ENCODE measurements at regions not wholly inside any gene's neighbourhood (a gene's known extent, or its start where the extent isn't known, plus 50 kb on each side); places are given as distances from the start of the nearest gene placed in this dataset.

DNA sequence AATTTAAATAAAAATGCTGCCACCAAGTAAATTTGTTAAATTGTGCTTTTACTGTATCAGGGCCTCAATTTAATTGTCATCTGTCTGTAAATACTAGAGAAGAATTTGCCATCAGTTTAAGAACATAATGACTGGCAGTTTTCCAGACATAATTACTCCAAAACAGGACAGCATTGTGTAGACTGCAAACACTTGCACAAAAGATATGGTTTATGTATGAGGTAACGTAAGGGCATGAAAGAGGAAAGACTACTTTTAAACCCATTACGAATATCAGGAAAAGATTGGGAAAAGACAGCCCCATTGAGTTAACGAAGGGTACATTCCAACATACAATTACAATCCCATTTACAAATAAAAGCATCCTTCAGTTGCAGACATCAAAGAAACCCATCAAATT is 59.8 kb upstream of the KRR1 start:
- H3K4me3 ChIP-seq (ENCODE audit: low read length), result no peak overlapping the region
- no peak for DNase-seq (ENCODE audit: low read depth)
- TF ChIP-seq CTCF (conservative IDR thresholded peaks at IDR 0.05; ENCODE audit: low read depth, low read length), result no peak

- no peak for DNase-seq (ENCODE audit: low read depth)
- H3K4me3 ChIP-seq (ENCODE audit: low read length), result no peak overlapping the region
- no peak for TF ChIP-seq CTCF (conservative IDR thresholded peaks at IDR 0.05; ENCODE audit: low read depth, low read length)
These were observed 57.4 kb upstream of the KRR1 start for GRCh38 chr12:75568801-75569200.

DNA sequence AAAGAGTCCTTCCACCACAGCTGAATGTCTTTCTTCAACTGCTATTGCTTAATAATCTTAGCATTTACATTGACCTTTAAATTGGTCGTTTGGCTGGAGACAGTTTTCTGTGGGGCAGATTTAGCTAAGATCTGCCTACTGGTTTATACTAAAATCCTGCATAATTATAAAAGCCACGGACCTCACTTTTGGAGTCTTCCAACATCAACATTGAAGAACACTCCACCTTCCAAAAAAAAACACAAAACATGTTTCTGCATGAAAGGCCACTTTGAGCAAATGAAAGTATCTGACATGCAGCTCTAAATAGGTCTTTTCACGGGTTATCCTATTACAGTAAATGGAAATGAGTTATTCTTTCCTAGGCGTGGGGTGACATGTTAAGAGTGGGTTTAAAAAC is 57.0 kb upstream of the KRR1 start:
- DNase-seq (ENCODE audit: low read depth), result no peak
- no peak for TF ChIP-seq CTCF (conservative IDR thresholded peaks at IDR 0.05; ENCODE audit: low read depth, low read length)

GRCh38 chr12:75565795-75566194 is 54.4 kb upstream of the KRR1 start:
- no peak for DNase-seq (ENCODE audit: low read depth)
- H3K4me3 ChIP-seq (ENCODE audit: low read length), result no peak overlapping the region
- TF ChIP-seq CTCF (conservative IDR thresholded peaks at IDR 0.05; ENCODE audit: low read depth, low read length), result no peak

More for the DNA sequence above, 57.0 kb upstream of the KRR1 start:
- no peak overlapping the region for H3K4me3 ChIP-seq (ENCODE audit: low read length)

DNA sequence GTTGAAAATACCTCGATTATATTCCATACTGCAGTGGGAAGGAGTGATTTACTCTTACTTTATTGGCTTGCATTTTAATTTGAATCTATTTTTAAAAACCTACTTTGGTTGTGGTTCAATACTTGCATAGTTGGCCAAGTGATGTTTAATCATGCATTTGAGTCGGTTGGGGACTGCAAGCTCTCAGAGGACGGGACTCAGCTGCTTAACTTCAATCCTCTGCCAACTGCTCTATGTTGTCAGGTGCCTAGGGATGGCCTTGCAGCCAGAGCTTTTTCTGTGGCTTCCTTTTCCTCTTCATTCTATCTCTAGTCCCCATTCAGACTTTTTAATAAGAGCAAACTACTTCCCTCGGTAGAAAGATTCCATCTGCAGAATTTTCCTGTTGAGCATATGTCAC is 53.4 kb upstream of the KRR1 start:
- TF ChIP-seq CTCF (conservative IDR thresholded peaks at IDR 0.05; ENCODE audit: low read depth, low read length), result no peak
- H3K4me3 ChIP-seq (ENCODE audit: low read length), result no peak overlapping the region
- DNase-seq (ENCODE audit: low read depth), result no peak

GRCh38 chr12:75564398-75564797 is 53.0 kb upstream of the KRR1 start:
- TF ChIP-seq CTCF (conservative IDR thresholded peaks at IDR 0.05; ENCODE audit: low read depth, low read length), result no peak
- no peak overlapping the region for H3K4me3 ChIP-seq (ENCODE audit: low read length)
- no peak for DNase-seq (ENCODE audit: low read depth)

- no peak overlapping the region for H3K4me3 ChIP-seq (ENCODE audit: low read length)
- no peak for DNase-seq (ENCODE audit: low read depth)
- no peak for TF ChIP-seq CTCF (conservative IDR thresholded peaks at IDR 0.05; ENCODE audit: low read depth, low read length)
These were observed 51.9 kb upstream of the KRR1 start for GRCh38 chr12:75563351-75563750.
